ENCODE measurements at regions not wholly inside any gene's neighbourhood (a gene's known extent, or its start where the extent isn't known, plus 50 kb on each side); places are given as distances from the start of the nearest gene placed in this dataset.

- TF ChIP-seq EZH2 (IDR thresholded peaks at IDR 0.05): no peak
- no peak for TF ChIP-seq CTCF (IDR thresholded peaks at IDR 0.05)
Measured at GRCh38 chr10:128979405-128979804, 487.6 kb upstream of the MGMT start.
